DMS53 treated with DMSO at 0.1 percent for 48 hours (cell line): ENCODE measurements at regions not wholly inside any gene's neighbourhood (a gene's known extent, or its start where the extent isn't known, plus 50 kb on each side); places are given as distances from the start of the nearest gene placed in this dataset.

Experiments
- DNase-seq: peaks from one replicate; lab custom pipeline; 2025; ENCODE audit not compliant: unreplicated experiment; lab: John Stamatoyannopoulos, UW

DNA sequence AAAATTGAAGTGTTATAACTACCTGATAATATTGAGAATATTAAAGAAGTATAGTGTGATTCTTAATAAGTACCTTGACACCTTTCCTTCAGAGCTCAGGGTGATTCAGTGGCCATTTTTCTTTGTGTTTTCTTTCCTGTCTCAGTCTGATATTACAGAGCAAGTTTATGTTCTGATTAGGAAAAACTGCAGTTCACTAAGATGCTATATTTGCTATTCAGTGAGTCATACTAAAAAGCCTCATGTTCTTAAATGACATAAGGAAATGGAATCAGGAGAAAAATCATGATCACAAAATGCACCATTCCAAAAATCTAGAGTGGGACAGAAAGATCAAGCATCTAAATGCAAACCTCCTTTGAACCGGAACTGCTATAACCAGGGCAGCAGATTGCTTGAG is 390.6 kb upstream of the ATP2B1 start:
- DNase-seq = no peak

DNA sequence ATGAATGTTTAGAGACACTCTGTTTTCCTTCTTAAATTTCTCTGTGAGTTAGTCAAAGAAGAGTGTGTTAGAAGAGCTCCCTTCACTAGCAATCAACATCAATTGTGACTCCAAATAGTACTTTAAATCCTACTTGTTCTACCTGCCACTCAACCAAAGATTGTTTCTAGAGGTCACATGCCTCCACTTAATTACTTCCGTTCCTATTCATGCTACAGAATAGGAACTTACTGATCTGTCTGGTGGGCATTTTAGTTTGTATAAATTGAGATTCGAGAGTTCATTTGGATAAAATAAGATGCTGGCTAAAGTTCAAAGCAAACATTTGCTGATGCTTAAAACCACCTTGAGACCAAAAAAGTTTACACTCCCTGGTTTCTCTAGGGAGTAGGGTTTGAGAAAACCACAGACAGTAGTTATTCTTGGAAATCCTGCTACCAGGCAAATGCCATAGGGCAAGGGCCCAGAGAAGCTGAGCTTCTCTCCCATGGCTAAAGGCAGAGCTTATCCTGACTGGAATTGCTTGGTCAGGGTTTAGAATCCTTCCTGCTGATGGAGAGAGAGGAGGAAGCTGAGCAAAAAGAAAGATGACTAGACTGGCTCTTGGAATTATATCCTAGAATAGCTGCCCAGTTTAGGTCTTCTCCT is 389.6 kb upstream of the ATP2B1 start:
- no peak for DNase-seq

DNA sequence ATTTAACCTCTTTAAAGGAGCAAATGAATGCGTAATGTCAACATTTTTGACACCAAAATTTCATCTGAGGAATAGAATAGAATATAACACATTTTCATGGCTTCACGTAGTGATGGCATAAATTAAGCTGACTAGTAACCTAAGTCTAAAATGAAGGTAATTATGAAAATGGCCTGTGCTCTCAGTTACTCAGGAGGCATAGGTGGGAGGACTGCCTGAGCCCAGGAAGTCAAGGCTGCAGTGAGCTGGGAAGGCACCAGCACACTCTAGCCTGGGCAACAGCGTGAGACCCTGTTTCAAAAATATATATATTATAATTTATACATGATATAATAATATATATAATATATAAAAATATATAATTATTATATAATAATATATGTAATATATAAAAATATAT is 383.2 kb upstream of the ATP2B1 start:
- no peak for DNase-seq

DNA sequence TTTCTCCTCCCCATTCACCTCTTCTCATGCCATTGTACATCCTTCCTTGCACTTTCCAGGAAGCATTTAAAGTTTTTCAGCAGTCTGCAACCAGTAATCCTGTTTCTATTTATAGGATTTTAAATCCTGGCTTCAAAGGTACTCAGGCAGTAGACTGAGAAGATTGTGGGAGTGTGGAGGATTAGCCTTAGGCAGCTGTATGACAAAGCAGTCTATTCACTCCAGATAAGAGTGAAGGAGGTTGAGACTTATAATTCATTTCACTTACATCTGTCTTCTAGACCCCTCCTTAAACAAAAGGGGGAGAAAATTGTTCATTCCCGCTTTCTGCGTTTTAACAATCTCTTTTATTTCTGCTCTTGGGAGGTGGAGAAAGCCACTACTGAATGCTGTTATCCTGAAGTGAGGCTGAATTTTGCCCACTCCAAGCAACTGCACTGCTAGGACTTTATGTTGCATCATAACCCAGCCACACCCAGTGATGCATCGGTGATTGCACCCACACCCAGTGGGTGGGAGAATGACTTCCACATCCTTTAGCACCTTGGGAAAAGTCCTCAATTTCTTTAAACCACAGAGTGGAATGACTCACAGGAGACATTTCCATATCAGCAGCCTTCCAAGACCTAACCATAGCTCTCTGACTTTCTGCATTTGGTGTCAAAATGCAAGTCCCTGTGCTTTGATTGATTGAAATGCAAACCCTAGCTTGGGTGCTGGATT is 382.5 kb upstream of the ATP2B1 start:
- no peak for DNase-seq

DNA sequence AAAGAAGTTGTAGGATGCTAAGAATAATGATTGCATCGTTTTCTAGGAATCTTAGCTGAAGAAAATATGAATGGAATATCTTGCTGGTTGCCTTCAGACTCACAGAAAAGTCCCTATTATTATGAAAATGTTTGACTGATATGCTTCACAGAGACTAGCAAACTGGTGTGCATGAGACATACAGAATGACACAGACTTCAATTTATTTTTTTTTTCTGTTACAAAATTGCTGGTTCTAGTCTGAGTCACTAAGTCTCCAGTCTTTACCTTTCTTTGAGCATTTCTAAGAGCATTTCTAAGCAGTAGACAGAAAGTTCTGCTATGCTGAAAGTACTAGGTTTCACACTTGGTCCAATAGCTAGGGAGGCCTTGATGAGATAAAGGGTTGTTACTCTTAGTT is 377.6 kb upstream of the ATP2B1 start:
- DNase-seq = no peak

DNA sequence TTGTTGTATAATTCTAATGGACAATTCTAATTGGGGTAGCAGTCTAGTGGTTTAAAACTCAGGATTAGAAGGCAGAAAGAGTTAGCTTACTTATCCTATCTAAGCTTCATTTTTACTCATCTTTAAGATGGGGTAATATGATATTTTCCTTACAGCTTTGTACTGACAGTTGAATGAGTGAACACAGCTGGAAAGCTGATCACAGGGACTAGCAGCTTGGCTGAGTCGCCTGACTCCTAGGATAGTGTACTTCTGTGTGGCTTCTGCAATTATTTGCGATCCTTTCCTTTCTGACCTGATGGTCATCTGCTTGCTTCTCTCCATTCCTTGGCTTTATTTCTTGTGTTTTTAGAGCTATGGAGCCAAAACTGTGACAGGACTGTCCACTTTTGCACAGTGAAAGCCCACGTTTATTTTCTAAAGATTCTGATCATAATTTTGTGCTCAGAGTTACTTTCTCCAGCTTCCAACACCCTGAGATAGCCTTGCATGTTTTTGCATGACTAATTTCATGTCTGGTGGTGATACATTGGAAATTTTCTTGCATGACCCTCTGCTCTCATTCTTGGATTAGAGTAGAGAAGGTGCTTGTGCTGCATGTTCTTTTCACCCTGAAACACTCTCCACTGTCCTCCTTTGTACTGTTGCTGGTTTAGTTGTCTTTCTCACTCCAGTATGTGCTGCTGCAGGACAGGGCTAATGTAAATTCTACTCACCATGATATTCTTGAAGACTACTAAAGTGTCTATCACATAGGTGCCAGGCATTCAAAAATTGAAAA is 377.0 kb upstream of the ATP2B1 start:
- DNase-seq = no peak

DNA sequence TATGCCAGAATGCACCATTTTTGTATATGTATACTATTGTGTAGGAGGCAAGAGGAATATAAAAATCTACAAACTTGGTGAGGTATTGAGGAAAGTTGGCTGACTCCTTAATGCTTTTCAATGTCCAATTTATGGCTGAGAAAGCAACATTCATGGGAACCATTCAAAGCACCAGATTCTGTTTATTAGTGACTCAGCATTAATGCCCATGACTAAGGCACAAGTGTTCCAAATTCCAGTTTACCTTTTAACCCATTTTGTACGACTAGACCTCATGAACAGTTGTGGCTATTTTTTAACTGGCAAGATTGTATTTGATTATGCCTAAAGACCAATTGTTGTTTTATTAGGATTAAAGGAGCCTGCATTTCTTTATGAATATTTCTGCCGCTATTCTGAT is 375.4 kb upstream of the ATP2B1 start:
- DNase-seq = no peak

DNA sequence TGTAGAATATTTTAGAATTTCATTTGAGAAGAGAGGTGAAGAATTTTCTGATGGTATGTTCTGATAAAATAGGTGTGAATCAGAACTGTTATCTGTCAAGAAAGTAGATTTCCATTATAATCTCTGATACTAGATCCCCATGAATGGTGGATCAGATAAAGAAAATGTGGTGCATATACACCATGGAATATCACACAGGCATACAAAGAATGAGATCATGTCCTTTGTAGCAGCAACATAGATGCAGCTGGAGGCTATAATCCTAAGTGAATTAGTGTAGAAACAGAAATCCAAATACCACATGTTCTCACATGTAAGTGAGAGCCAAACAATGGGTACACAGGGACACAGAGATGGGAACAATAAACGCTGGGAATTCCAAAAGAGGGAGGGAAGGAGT is 372.0 kb upstream of the ATP2B1 start:
- DNase-seq = no peak

DNA sequence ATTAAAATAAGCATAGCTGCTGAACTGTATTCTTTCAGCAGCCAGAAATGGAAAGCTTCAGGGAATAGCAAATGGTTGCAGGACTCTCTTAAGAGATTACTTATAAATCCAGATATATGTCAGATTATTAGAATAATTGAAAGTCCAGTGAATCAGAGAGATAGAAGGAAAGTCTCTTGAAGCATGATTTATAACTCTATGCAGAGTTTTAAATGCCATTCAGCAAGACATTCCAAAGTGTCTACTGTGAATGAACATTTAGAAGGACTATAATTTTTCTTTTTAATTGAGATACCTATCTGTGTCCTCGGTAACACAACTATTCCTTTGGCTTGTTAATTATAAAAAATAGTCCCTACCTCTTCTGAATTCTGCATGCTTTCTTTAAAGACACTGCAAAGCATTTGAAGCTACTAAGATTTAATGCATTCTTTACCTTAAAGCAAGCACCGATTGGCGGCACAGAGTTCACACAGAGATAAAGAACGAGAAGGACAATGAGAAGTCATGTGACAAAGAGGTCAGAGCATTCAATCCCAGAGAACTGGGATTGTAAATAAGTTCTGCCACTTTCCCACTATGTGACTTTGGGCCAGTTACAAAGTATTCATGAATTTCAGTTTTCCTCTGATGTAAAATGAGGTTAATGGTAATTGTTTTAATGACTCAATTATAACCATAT is 371.0 kb upstream of the ATP2B1 start:
- no peak for DNase-seq

DNA sequence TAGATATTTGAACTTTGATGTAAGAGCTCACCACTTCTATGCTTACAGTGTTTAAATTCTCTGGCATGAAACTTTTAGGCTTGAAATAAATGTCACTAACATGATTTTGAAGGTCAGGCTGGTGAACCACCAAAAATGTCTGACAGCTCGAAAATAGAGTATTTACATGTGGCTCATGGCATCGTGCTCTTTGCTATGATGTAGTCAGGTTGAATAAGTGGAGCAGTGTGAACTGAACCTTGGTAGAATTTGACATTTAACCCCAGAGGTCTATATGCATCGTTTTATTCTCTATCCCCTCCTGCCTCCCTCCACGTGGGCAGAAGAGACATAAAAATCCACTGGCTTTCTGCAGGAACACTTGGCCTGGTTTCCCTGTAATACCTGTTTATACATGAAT is 369.7 kb upstream of the ATP2B1 start:
- DNase-seq = no peak

DNA sequence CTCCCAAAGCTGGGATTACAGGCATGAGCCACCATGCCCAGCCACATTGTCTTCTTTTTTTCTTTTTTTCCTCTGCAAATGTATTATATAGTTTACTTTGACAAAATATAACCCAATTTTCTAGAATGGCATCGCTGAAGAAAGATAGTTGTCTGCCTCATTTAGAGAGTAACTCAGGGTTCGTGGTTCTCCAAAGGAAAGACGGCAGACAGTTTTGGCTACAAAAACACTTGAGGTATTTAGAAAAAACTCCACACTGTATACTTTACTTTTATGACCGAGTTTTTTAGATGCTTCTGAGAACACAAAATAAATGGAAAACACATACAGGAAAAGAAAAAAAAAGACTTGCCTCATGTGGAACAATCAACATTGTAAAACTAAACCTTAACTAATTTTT is 369.1 kb upstream of the ATP2B1 start:
- no peak for DNase-seq

DNA sequence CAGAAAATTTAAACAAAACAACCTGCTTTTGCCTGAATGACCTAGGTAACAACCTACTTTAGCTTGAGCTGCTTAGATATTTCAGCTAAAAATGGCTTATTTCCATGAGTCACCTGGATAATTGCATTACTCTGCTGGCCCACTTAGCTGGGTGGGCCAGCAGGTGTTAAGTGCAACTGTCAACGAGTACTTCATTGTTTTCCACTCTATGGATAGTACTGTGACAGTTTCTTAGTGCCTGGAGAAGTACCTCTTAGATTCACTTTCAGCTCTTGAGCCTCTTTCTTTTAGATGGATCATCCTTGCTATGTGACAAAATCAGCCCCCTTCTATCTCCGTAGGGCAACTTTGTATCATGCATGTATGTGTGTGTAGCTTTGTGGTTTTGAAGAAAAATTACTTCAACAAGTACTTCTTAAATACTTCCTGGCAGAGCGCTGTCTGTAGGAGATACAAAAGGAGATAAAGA is 368.2 kb upstream of the ATP2B1 start:
- no peak for DNase-seq

DNA sequence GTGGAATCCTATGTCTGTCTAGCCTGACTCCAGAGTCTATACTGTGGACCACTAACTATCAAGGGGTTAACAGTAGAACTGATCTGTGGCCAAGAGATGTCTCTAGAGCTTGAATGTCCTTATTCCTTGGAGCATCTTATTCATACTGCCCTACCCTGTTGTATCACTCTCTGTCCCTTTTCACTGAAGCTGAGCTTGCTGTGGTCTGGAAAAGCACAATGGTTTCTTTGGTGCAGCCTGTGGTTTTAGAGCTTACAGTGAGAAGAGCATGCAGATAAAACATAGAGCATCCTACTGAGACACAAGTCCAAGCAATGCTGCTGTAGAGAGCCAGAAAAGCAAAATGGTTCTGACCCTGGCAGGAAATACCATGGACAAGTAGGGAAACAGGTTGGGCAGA is 367.0 kb upstream of the ATP2B1 start:
- no peak for DNase-seq

DNA sequence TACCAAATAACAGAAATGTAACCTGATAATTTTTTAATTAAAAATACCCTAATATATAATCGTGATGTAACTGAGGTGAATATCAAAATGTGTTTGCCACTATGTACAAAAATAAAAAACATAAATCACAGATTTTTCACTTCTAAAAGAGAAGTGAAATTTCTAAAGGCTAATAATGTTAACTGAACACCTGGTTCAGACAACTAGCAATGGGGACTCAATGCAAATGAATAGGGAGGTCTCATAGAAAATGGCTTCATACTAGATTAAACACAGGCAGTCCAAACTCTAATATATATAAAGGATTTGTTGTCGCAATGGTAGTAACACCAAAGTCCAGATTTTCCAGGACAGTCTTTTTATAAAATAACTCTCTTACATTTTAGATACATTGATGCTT is 365.4 kb upstream of the ATP2B1 start:
- no peak for DNase-seq

DNA sequence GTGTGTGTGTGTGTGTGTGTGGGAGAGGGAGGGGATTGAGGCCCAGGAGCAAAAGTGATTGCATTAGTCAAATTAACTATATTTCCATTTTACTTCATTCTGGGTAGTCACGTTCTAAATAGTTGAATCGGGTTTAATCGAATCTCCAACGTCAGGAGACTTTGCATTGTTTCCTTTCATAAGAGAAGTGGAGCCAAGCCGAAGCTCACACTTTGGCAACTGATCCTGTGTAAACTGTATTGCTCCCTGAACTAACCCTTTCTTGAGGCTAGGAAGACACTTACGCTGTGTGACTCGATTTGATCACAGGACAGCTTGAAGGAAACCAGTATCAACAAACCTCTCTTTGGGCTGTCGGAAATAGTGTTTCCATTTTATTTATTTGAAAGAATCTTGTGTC is 363.4 kb upstream of the ATP2B1 start:
- DNase-seq = no peak

DNA sequence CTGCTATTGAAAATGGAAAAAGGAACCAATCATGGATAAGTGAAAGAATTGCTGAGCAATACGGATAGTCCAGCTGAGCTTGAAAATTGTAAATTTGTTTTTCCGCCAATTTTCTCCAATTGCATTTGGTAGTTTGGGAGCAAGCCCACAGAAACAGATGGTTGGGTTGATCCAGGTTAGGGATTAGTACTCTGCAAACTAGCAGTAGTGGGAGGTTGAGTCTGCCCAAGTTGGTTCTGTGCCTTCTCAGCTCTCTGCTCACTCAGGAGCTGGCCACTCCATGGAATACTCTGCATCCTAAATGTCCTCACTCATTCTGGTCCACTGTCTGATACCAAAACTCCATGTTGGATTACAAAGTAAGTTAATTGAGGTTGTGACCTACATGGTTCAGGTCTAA is 361.1 kb upstream of the ATP2B1 start:
- no peak for DNase-seq

DNA sequence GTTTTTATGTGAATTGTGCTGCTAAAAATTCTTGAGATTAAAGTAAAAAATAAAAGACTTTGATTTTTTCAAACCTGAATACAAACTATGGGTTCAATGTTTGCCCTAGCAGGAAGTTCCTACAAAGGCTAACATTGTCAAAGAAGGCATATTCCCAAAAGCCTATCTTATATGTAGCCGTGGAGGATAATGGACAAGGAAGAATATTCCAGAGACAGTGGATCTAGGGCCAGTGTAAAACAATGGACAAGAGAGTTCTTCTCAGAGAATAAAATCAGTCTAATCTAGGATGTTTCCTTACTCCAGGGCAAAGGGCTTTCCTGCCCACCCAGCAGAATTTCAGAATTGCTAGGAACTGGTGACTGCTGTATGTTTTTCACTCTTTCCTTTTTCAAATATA is 359.2 kb upstream of the ATP2B1 start:
- no peak for DNase-seq

DNA sequence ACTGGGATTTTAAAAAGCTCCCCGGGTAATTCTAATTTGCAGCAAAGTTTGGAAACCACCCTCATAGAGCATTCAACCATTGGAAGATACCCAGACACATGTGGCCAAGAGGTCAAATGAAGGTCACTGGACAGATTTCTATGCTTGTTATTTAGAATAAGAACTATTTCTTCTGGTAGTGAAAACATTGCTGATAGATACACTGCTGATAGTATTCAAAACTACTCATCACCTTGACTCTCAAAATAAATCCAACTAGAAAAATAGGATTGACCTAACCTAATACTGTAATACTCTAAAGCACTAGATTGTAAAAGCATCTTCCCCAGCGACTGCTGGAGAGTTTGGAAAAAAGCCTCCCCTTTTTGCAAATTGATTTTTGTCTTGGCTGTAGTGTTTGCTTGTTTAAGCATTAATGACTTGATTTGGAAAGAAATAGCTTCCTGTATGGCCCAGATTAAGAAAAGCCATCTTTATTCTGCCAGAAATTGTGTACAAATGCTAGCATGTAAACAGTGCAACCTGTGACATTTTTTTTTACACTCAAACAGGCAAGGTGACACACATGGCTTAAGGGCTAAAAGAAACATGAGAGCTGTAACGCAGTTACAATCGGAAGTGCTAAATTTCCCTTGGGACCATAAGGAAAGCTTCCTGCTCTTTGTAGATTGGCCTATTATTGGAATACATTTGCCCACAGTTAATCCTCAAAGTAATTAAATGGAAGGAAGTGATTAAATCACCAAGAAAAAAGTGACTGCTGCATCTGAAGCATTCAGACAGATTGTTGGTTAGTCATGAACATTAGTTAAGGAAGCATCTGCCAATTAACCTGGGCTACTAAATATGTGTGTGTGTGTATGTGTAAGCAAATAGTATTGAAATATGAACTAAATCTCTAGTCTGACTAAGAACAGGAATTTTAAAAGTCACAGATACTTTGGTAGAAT is 356.5 kb upstream of the ATP2B1 start:
- no peak for DNase-seq

DNA sequence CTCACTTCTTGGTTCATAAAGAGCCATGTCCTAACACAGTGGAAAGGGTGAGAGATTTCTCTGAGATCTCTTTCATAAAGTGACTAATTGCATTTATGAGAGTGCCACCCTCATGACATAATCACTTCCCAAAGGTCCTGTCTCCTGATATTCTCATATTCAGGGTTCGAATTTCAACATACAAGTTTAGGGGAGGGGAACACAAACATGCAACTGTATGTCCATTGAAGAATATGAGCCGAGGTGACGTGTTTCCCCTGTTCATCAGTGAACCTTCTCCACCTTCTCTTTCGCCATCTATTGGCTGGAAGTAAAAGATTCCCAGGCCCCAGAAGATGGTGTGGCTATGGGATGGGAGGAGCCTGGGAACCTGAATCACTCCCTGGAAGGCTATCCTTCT is 354.2 kb upstream of the ATP2B1 start:
- DNase-seq = peak; percentile 10

DNA sequence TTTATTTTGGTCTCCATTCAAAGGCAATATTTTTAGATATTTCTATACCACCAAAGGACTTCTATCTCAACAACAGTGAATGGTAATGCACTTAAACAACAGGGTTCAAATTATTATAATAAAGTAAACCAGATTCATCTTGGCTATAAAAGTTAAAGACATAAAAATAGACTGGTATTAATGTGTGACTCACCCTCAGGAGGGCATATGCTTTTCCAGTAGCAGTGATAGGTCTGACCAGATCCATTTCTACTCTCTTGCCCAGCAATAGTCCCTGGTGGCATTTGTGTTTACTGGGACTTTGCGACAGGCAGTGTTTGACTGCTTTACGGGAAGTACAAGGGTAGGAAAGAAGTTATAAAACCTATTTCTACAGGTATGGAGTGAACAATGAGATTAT is 353.2 kb upstream of the ATP2B1 start:
- no peak for DNase-seq

DNA sequence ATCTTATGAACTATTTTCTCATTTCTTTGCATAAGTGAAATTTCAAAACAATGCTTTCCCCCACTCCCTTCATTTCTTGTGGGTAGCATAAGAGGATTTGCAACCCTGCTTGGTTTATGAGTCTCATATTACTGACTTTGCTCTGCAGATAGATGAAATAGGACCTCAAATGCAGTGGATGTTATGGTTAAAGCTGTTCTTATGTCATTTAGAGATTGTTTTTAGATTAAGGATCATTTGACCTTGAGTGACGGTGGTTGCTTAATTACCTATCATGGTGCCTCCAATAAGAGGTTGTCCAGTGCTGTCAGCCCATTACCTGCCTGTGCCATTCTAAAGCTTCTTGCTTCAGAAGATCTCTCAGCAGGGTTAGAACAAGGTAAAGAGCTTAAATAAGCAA is 351.4 kb upstream of the ATP2B1 start:
- DNase-seq = no peak
